Tongue (tissue), 1 donor: ENCODE measurements at regions not wholly inside any gene's neighbourhood (a gene's known extent, or its start where the extent isn't known, plus 50 kb on each side); places are given as distances from the start of the nearest gene placed in this dataset.
A peak's percentile ranks its signal among the peaks of the same experiment; 100 is the strongest.

Experiments
- DNase-seq: peaks from one replicate; pipeline ENCODE4 v3.0.0-alpha.2; 2015

GRCh38 chr9:115169003-115169402, 51.0 kb upstream of the TNC start:
- no peak for DNase-seq

- no peak for DNase-seq
These were observed 52.6 kb upstream of the TNC start for GRCh38 chr9:115170358-115171073.

GRCh38 chr9:115171921-115172388, 54.0 kb upstream of the TNC start:
- DNase-seq: no peak

- no peak for DNase-seq
These were observed 64.3 kb upstream of the TNC start for GRCh38 chr9:115182264-115182663.

GRCh38 chr9:115183436-115183835, 65.5 kb upstream of the TNC start:
- DNase-seq: no peak

GRCh38 chr9:115189686-115190085, 71.7 kb upstream of the TNC start:
- no peak for DNase-seq

GRCh38 chr9:115191667-115192066, 73.7 kb upstream of the TNC start:
- no peak for DNase-seq

GRCh38 chr9:115192280-115192679, 74.3 kb upstream of the TNC start:
- DNase-seq: no peak

GRCh38 chr9:115192835-115193525, 75.0 kb upstream of the TNC start:
- DNase-seq: peak; percentile 60

- DNase-seq: no peak
These were observed 75.8 kb upstream of the TNC start for GRCh38 chr9:115193777-115194176.

- no peak for DNase-seq
These were observed 76.3 kb upstream of the TNC start for GRCh38 chr9:115194216-115194615.

- no peak for DNase-seq
These were observed 78.0 kb upstream of the TNC start for GRCh38 chr9:115195912-115196311.

- DNase-seq: peak; percentile 80
These were observed 79.0 kb upstream of the TNC start for GRCh38 chr9:115196919-115197318.

GRCh38 chr9:115198001-115198400, 80.0 kb upstream of the TNC start:
- peak; percentile 55 for DNase-seq

GRCh38 chr9:115200711-115201505, 83.0 kb upstream of the TNC start:
- no peak for DNase-seq

GRCh38 chr9:115202181-115202580, 84.2 kb upstream of the TNC start:
- no peak for DNase-seq

GRCh38 chr9:115202960-115203751, 85.2 kb upstream of the TNC start:
- peak; percentile 85 for DNase-seq

GRCh38 chr9:115204904-115205453, 87.0 kb upstream of the TNC start:
- DNase-seq: no peak

GRCh38 chr9:115207003-115207836, 89.3 kb upstream of the TNC start:
- no peak for DNase-seq

- DNase-seq: no peak
These were observed 90.5 kb upstream of the TNC start for GRCh38 chr9:115208501-115208900.
